CD4-positive, alpha-beta T cell (primary cell): ENCODE measurements at regions not wholly inside any gene's neighbourhood (a gene's known extent, or its start where the extent isn't known, plus 50 kb on each side); places are given as distances from the start of the nearest gene placed in this dataset.

Experiments used
- ATAC-seq: fragments of 200-7000 bp; cut with Tn5 transposase; one replicate; pipeline ENCODE4 v1.10.0; 2022; ENCODE audit warnings: mild to moderate bottlenecking; ENCODE audit not compliant: poor library complexity
- CTCF ChIA-PET: fragments of 350-600 bp; sonication (Branson Sonifier 250); formaldehyde crosslinking; loops from one replicate; lab custom pipeline; 2021; ENCODE audit warnings: antibody characterized with exemption, inconsistent platforms; lab: Charles Lee
- POLR2A ChIA-PET: fragments of 350-600 bp; sonication (Branson Sonifier 250); formaldehyde crosslinking; loops from one replicate; lab custom pipeline; 2021; ENCODE audit warnings: antibody characterized with exemption, inconsistent platforms; lab: Charles Lee
- DNase-seq, 14 experiments: peaks; one replicate each; pipeline ENCODE4 v3.0.0-alpha.2; 2013 to 2020; ENCODE audit warnings: mixed read lengths in 2 of 14
- H3K27ac ChIP-seq, 2 donors: one replicate each; pipeline versions ENCODE4 v1.5.1 to v1.7.0; 2013; ENCODE audit warnings: low read length in 2 of 2, low read depth in 1 of 2, mild to moderate bottlenecking in 1 of 2
- H3K27me3 ChIP-seq, 2 experiments: 1 replicate in 1 of 2; 2 replicates in 1 of 2; pipeline versions ENCODE4 v1.6.1 to v1.7.0; 2013; ENCODE audit warnings: low read length in 2 of 2, control low read depth in 1 of 2, mild to moderate bottlenecking in 1 of 2, moderate library complexity in 1 of 2; ENCODE audit not compliant: insufficient read depth in 2 of 2, control insufficient read depth in 1 of 2
- H3K36me3 ChIP-seq: one replicate; pipeline ENCODE4 v1.6.1; 2013; ENCODE audit warnings: low read length, control low read depth; ENCODE audit not compliant: insufficient read depth
- H3K4me1 ChIP-seq: one replicate; pipeline ENCODE4 v1.6.1; 2013; ENCODE audit warnings: low read length, control low read depth; ENCODE audit not compliant: insufficient read depth
- H3K4me3 ChIP-seq: one replicate; pipeline ENCODE4 v1.5.1; 2013; ENCODE audit warnings: mild to moderate bottlenecking, low read length, moderate library complexity
- H3K9me3 ChIP-seq, 2 experiments: 1 replicate in 1 of 2; 2 replicates in 1 of 2; pipeline versions ENCODE4 v1.6.1 to v1.7.0; 2013; ENCODE audit warnings: low read length in 2 of 2, mild to moderate bottlenecking in 2 of 2, control low read depth in 1 of 2, moderate library complexity in 1 of 2; ENCODE audit not compliant: control insufficient read depth in 1 of 2, insufficient read depth in 1 of 2
- H3K27ac Mint-ChIP-seq: one replicate; pipeline ENCODE4 v1.8.0; 2020; ENCODE audit warnings: mixed read lengths
- H3K27me3 Mint-ChIP-seq: one replicate; pipeline ENCODE4 v1.8.0; 2021; ENCODE audit warnings: mixed read lengths
- H3K36me3 Mint-ChIP-seq: one replicate; pipeline ENCODE4 v1.8.0; 2021; ENCODE audit warnings: low read depth, mixed read lengths
- H3K4me1 Mint-ChIP-seq: one replicate; pipeline ENCODE4 v1.8.0; 2021; ENCODE audit warnings: low read depth, mixed read lengths
- H3K4me3 Mint-ChIP-seq: one replicate; pipeline ENCODE4 v1.8.0; 2020; ENCODE audit warnings: mild to moderate bottlenecking, mixed read lengths
- H3K9me3 Mint-ChIP-seq: one replicate; pipeline ENCODE4 v1.8.0; 2020; ENCODE audit warnings: mixed read lengths
- intact Hi-C, 2 experiments: fragments of 100-400 bp; cut with DNase I in 1 of 2; cut with micrococcal nuclease in 1 of 2; formaldehyde crosslinking; loops; one replicate each; pipeline versions ENCODE4 v1.15.1 to v1.9.0; 2023 to 2025; cut with DNase I, micrococcal nuclease
- TF ChIP-seq, protein P1 (sequence below): fragments of 200-600 bp; IDR thresholded peaks from one replicate; pipeline ENCODE4 v1.8.0; 2022; ENCODE audit warnings: antibody characterized with exemption, mild to moderate bottlenecking

DNA sequence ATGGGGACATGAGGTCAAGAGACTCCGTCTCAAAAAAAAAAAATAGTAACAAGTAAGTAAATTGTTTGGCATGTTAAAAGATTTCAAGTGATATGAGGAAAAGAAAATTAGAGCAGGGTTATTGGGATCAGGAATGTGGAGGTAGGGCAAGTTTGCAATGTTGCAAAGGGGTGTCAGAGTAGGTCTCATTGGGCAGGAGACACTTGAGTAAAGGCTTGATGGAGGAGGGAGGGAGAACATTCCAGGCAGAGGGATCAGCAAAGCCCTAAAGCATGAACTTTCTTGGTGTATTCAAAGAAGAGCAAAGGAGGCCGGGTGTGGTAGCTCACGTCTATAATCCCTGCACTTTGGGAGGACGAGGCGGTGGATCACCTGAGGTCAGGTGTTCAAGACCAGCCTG is 87.1 kb upstream of the HAND1 start:
- no peaks in the 10 kb centered on the region for H3K36me3 Mint-ChIP-seq
- H3K36me3 ChIP-seq = no peaks in the 10 kb centered on the region
- H3K27me3 ChIP-seq = peaks cover 0 to 4% of the 10 kb centered on the region in 2 experiments
- no peak overlapping the region for H3K4me3 Mint-ChIP-seq
- H3K27ac Mint-ChIP-seq = no peak overlapping the region
- no peak for DNase-seq
- ChIA-PET CTCF (no interaction called here), POLR2A (no interaction called here)
- TF ChIP-seq, protein P1, sequence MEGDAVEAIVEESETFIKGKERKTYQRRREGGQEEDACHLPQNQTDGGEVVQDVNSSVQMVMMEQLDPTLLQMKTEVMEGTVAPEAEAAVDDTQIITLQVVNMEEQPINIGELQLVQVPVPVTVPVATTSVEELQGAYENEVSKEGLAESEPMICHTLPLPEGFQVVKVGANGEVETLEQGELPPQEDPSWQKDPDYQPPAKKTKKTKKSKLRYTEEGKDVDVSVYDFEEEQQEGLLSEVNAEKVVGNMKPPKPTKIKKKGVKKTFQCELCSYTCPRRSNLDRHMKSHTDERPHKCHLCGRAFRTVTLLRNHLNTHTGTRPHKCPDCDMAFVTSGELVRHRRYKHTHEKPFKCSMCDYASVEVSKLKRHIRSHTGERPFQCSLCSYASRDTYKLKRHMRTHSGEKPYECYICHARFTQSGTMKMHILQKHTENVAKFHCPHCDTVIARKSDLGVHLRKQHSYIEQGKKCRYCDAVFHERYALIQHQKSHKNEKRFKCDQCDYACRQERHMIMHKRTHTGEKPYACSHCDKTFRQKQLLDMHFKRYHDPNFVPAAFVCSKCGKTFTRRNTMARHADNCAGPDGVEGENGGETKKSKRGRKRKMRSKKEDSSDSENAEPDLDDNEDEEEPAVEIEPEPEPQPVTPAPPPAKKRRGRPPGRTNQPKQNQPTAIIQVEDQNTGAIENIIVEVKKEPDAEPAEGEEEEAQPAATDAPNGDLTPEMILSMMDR = no peak
- no peaks in the 10 kb centered on the region for H3K4me1 Mint-ChIP-seq
- no peaks in the 10 kb centered on the region for H3K4me1 ChIP-seq
- H3K4me3 ChIP-seq = no peak overlapping the region
- peaks cover 33% of the 10 kb centered on the region for H3K27me3 Mint-ChIP-seq
- intact Hi-C loops = no loop called here
- no peak for ATAC-seq
- no peak overlapping the region for H3K27ac ChIP-seq
- peaks cover 0 to 3% of the 10 kb centered on the region in 2 experiments for H3K9me3 ChIP-seq
- H3K9me3 Mint-ChIP-seq = no peaks in the 10 kb centered on the region

DNA sequence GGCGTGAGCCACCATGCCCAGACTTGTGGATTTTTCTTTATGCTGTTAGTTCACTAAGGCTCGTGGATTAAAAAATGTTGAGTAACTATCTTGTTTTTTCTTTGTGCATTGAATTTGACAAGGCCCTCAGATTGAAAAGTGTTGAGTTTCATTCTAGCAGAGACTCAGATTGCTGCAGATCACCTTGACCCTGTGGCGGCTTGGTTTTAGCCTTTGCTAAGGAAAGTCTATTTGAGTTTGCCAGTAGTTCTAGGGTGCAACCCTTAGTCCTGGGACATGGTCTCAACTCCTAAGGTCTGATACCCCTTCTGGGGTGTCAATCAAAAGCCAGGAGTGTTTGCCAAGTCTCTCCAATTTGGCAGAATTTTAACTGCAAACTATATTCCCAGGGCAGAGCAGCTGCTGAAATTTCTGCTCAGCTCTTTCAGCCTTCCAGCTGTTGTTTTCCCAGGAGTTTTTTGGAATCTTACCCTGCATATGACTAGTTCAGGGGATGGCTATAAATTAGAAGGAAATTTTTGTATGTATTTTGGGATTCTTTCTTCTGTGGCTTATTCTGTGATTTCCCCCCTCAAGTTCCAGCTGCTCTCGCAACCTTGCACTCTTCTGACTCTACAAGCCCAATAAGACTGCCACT is 84.3 kb upstream of the HAND1 start:
- Mint-ChIP-seq H3K27me3 (peaks cover 28% of the 10 kb centered on the region), H3K36me3 (no peaks in the 10 kb centered on the region), H3K4me1 (no peaks in the 10 kb centered on the region), H3K9me3 (no peaks in the 10 kb centered on the region), H3K27ac (no peak overlapping the region), H3K4me3 (no peak overlapping the region)
- Histone ChIP-seq H3K27me3 (peaks cover 0 to 4% of the 10 kb centered on the region in 2 experiments), H3K4me1 (no peaks in the 10 kb centered on the region), H3K27ac (no peak overlapping the region), H3K9me3 (peaks cover 0 to 3% of the 10 kb centered on the region in 2 experiments), H3K36me3 (no peaks in the 10 kb centered on the region), H3K4me3 (no peak overlapping the region)
- DNase-seq (no peak), ATAC-seq (no peak)
- TF ChIP-seq, protein P1 = no peak
- ChIA-PET CTCF (interaction anchor here (1.1 kb wide), 1 partner anchor 10 kb away, joined by 3 read pairs; no protein-coding TSS in a partner anchor), POLR2A (no interaction called here)
- intact Hi-C loops = no loop called here

DNA sequence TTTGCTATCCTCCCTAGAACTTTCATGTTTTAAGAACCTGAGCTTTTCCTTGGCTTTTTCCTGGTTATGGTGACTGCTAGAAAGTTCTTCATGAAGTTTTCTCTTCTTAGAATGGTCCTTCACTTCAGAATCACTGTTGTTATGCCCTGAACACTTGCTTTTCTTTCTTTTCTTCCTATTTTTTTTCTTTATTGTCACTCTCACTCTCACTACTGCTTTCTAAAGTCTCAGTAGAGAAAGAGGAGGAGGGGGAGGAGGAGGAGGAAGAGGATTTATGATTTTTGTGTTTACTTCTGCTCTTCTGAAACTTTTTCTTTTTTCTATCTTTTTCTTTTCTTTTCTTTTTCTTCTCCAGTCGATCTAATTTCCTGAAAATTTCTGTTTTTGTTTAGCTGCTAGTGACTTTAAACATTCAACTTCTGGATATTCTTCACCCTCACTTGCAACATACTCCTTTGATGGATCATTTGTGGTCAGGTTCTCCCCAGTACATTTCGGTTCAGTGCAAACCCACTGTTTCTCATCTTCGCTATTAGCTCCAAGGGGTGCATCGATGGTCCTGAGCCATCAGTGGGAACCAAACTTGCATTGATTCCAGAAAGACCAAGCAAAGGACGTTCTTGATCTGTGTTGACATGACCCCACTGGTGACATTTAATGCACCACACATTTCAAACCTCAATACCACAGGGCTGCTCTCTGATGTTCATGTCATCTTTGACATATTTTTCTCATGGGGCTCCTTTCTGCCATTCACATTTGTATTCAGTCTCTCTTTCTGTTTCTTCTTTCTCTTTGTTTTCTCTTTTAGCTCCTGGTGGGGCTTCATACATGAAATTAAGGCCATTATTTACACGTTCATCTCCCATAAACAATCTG is 81.6 kb upstream of the HAND1 start:
- Mint-ChIP-seq H3K27me3 (peaks cover 13% of the 10 kb centered on the region), H3K9me3 (peaks cover 3% of the 10 kb centered on the region), H3K27ac (no peak overlapping the region), H3K36me3 (no peaks in the 10 kb centered on the region), H3K4me3 (no peak overlapping the region), H3K4me1 (no peaks in the 10 kb centered on the region)
- DNase-seq = no peak
- Histone ChIP-seq H3K4me3 (no peak overlapping the region), H3K27me3 (no peaks in the 10 kb centered on the region), H3K9me3 (peaks cover 0 to 3% of the 10 kb centered on the region in 2 experiments), H3K36me3 (no peaks in the 10 kb centered on the region), H3K4me1 (no peaks in the 10 kb centered on the region), H3K27ac (no peak overlapping the region)
- no peak for ATAC-seq
- intact Hi-C loops = no loop called here
- TF ChIP-seq, protein P1 = no peak
- CTCF ChIA-PET = no interaction called here
- POLR2A ChIA-PET = no interaction called here
